ENCODE measurements at regions not wholly inside any gene's neighbourhood (a gene's known extent, or its start where the extent isn't known, plus 50 kb on each side); places are given as distances from the start of the nearest gene placed in this dataset.
A peak's percentile ranks its signal among the peaks of the same experiment; 100 is the strongest.

- no peak overlapping the region for H3K4me3 Mint-ChIP-seq
- peaks cover 10 to 11% (median 11%) of the 10 kb centered on the region in 3 donors for H3K36me3 Mint-ChIP-seq
- H3K27me3 Mint-ChIP-seq = no peaks in the 10 kb centered on the region
- POLR2A ChIA-PET = no interaction called here
- no peak for DNase-seq
- H3K27ac Mint-ChIP-seq = no peak overlapping the region
- no peaks in the 10 kb centered on the region for H3K9me3 Mint-ChIP-seq
- peaks cover 0 to 10% (median 1%) of the 10 kb centered on the region in 4 donors for H3K4me1 Mint-ChIP-seq
- no peak for ATAC-seq
Measured at GRCh38 chr2:54065411-54065810, 50.0 kb upstream of the ACYP2 start.

GRCh38 chr2:54063967-54064535 lies 51.4 kb upstream of the ACYP2 start:
- Mint-ChIP-seq H3K4me1 (peaks cover 0 to 17% (median 2%) of the 10 kb centered on the region in 4 donors), H3K4me3 (no peak overlapping the region), H3K36me3 (peaks cover 10 to 15% (median 15%) of the 10 kb centered on the region in 3 donors), H3K9me3 (peaks cover 0 to 11% (median 0%) of the 10 kb centered on the region in 9 donors), H3K27me3 (no peaks in the 10 kb centered on the region), H3K27ac (no peak overlapping the region)
- no peak for DNase-seq
- POLR2A ChIA-PET = no interaction called here
- ATAC-seq = no peak

- POLR2A ChIA-PET = no interaction called here
- no peak for ATAC-seq
- H3K9me3 Mint-ChIP-seq = peaks cover 0 to 11% (median 0%) of the 10 kb centered on the region in 9 donors
- peaks cover 0 to 17% (median 2%) of the 10 kb centered on the region in 4 donors for H3K4me1 Mint-ChIP-seq
- no peak overlapping the region for H3K4me3 Mint-ChIP-seq
- H3K27me3 Mint-ChIP-seq = no peaks in the 10 kb centered on the region
- peaks cover 10 to 18% (median 10%) of the 10 kb centered on the region in 3 donors for H3K36me3 Mint-ChIP-seq
- no peak overlapping the region for H3K27ac Mint-ChIP-seq
- no peak for DNase-seq
Measured at GRCh38 chr2:54062401-54062800, 53.0 kb upstream of the ACYP2 start.

GRCh38 chr2:54061272-54061671 lies 54.1 kb upstream of the ACYP2 start:
- POLR2A ChIA-PET = no interaction called here
- no peak for DNase-seq
- Mint-ChIP-seq H3K36me3 (peaks cover 10 to 16% (median 10%) of the 10 kb centered on the region in 3 donors), H3K4me3 (no peak overlapping the region), H3K27ac (no peak overlapping the region), H3K27me3 (no peaks in the 10 kb centered on the region), H3K4me1 (peaks cover 0 to 17% (median 2%) of the 10 kb centered on the region in 4 donors), H3K9me3 (peaks cover 0 to 11% (median 0%) of the 10 kb centered on the region in 9 donors)
- no peak for ATAC-seq

- no peak for ATAC-seq
Measured at GRCh38 chr2:54059986-54060385, 55.4 kb upstream of the ACYP2 start.

GRCh38 chr2:54059504-54059903 lies 55.9 kb upstream of the ACYP2 start:
- DNase-seq (no peak), ATAC-seq (no peak)
- H3K9me3 Mint-ChIP-seq = peaks cover 0 to 11% (median 0%) of the 10 kb centered on the region in 9 donors
- H3K4me1 Mint-ChIP-seq = peaks cover 4 to 17% (median 6%) of the 10 kb centered on the region in 4 donors
- H3K27me3 Mint-ChIP-seq = no peaks in the 10 kb centered on the region
- no peak overlapping the region for H3K27ac Mint-ChIP-seq
- H3K4me3 Mint-ChIP-seq = no peak overlapping the region
- POLR2A ChIA-PET = no interaction called here
- H3K36me3 Mint-ChIP-seq = peaks cover under 1 to 15% (median 4%) of the 10 kb centered on the region in 3 donors

More at GRCh38 chr2:54059986-54060385, 55.4 kb upstream of the ACYP2 start:
- no peaks in the 10 kb centered on the region for H3K27me3 Mint-ChIP-seq
- H3K4me3 Mint-ChIP-seq = no peak overlapping the region
- H3K9me3 Mint-ChIP-seq = peaks cover 0 to 11% (median 0%) of the 10 kb centered on the region in 9 donors
- peaks cover 0 to 17% (median 3%) of the 10 kb centered on the region in 4 donors for H3K4me1 Mint-ChIP-seq
- DNase-seq = no peak
- POLR2A ChIA-PET = no interaction called here
- peaks cover 2 to 16% (median 4%) of the 10 kb centered on the region in 3 donors for H3K36me3 Mint-ChIP-seq
- no peak overlapping the region for H3K27ac Mint-ChIP-seq

GRCh38 chr2:54058449-54058848 lies 57.0 kb upstream of the ACYP2 start:
- H3K4me1 Mint-ChIP-seq = peaks cover 9 to 20% (median 16%) of the 10 kb centered on the region in 4 donors
- H3K9me3 Mint-ChIP-seq = peaks cover 0 to 15% (median 2%) of the 10 kb centered on the region in 9 donors
- ATAC-seq (no peak), DNase-seq (no peak)
- peak overlapping the region in 1 of 10 donors; percentile 50 for H3K27ac Mint-ChIP-seq
- peaks cover 2 to 21% (median 8%) of the 10 kb centered on the region in 3 donors for H3K36me3 Mint-ChIP-seq
- POLR2A ChIA-PET = no interaction called here
- H3K4me3 Mint-ChIP-seq = no peak overlapping the region
- no peaks in the 10 kb centered on the region for H3K27me3 Mint-ChIP-seq

GRCh38 chr2:54054774-54055173 lies 60.6 kb upstream of the ACYP2 start:
- Mint-ChIP-seq H3K4me3 (peak overlapping the region in 6 of 10 donors; percentile 28 to 74 (median 54)), H3K36me3 (peaks cover 17 to 38% (median 19%) of the 10 kb centered on the region in 3 donors), H3K9me3 (peaks cover 0 to 15% (median 2%) of the 10 kb centered on the region in 9 donors), H3K4me1 (peaks cover 14 to 28% (median 21%) of the 10 kb centered on the region in 4 donors), H3K27me3 (no peaks in the 10 kb centered on the region), H3K27ac (peak overlapping the region; percentile 76 to 91 (median 89))
- DNase-seq (no peak), ATAC-seq (no peak)
- POLR2A ChIA-PET = interaction anchor here (0.6 to 1.6 kb wide), 3 partner anchors 24 to 84 kb away, joined by 3 to 6 read pairs (median 3); partner anchors contain the start of gene PSME4

GRCh38 chr2:54054271-54054670 lies 61.1 kb upstream of the ACYP2 start:
- H3K4me3 Mint-ChIP-seq = peak overlapping the region; percentile 16 to 74 (median 50)
- DNase-seq (no peak), ATAC-seq (no peak)
- H3K27me3 Mint-ChIP-seq = no peaks in the 10 kb centered on the region
- H3K27ac Mint-ChIP-seq = peak overlapping the region; percentile 76 to 91 (median 89)
- peaks cover 0 to 10% (median 0%) of the 10 kb centered on the region in 9 donors for H3K9me3 Mint-ChIP-seq
- H3K36me3 Mint-ChIP-seq = peaks cover 13 to 34% (median 19%) of the 10 kb centered on the region in 3 donors
- H3K4me1 Mint-ChIP-seq = peaks cover 19 to 28% (median 23%) of the 10 kb centered on the region in 4 donors
- POLR2A ChIA-PET = interaction anchor here (1.1 to 1.6 kb wide), 2 partner anchors 41 to 84 kb away, joined by 3 to 6 read pairs; partner anchors contain the start of gene PSME4

GRCh38 chr2:54053830-54054229 lies 61.6 kb upstream of the ACYP2 start:
- peaks cover 0 to 8% (median 0%) of the 10 kb centered on the region in 9 donors for H3K9me3 Mint-ChIP-seq
- H3K4me3 Mint-ChIP-seq = peak overlapping the region in 9 of 10 donors; percentile 28 to 74 (median 50)
- POLR2A ChIA-PET = interaction anchor here (1.1 to 1.6 kb wide), 2 partner anchors 40 to 83 kb away, joined by 3 to 6 read pairs; partner anchors contain the start of gene PSME4
- H3K36me3 Mint-ChIP-seq = peaks cover 13 to 33% (median 19%) of the 10 kb centered on the region in 3 donors
- H3K27ac Mint-ChIP-seq = peak overlapping the region; percentile 76 to 91 (median 89)
- no peak for DNase-seq
- H3K27me3 Mint-ChIP-seq = no peaks in the 10 kb centered on the region
- peak in 1 of 2 donors; percentile 16 for ATAC-seq
- H3K4me1 Mint-ChIP-seq = peaks cover 20 to 29% (median 25%) of the 10 kb centered on the region in 4 donors

GRCh38 chr2:54052825-54053718 lies 62.3 kb upstream of the ACYP2 start:
- POLR2A ChIA-PET = interaction anchor here (1.6 kb wide), 1 partner anchor 82 kb away, joined by 3 read pairs; the partner anchor contains the start of gene PSME4
- ATAC-seq = no peak
- DNase-seq = no peak
- H3K36me3 Mint-ChIP-seq = peaks cover 13 to 28% (median 19%) of the 10 kb centered on the region in 3 donors
- H3K27me3 Mint-ChIP-seq = no peaks in the 10 kb centered on the region
- peak overlapping the region; percentile 76 to 91 (median 89) for H3K27ac Mint-ChIP-seq
- peaks cover 23 to 34% (median 30%) of the 10 kb centered on the region in 4 donors for H3K4me1 Mint-ChIP-seq
- H3K4me3 Mint-ChIP-seq = peak overlapping the region in 3 of 10 donors; percentile 2 to 64 (median 49)
- H3K9me3 Mint-ChIP-seq = peaks cover 0 to 8% (median 0%) of the 10 kb centered on the region in 9 donors

- Mint-ChIP-seq H3K9me3 (peaks cover 0 to 8% (median 0%) of the 10 kb centered on the region in 9 donors), H3K4me3 (no peak overlapping the region), H3K27ac (no peak overlapping the region), H3K36me3 (peaks cover 13 to 27% (median 19%) of the 10 kb centered on the region in 3 donors), H3K27me3 (no peaks in the 10 kb centered on the region), H3K4me1 (peaks cover 24 to 42% (median 32%) of the 10 kb centered on the region in 4 donors)
- ATAC-seq (no peak), DNase-seq (no peak)
- POLR2A ChIA-PET = no interaction called here
Measured at GRCh38 chr2:54050445-54050844, 65.0 kb upstream of the ACYP2 start.
